ENCODE measurements at regions not wholly inside any gene's neighbourhood (a gene's known extent, or its start where the extent isn't known, plus 50 kb on each side); places are given as distances from the start of the nearest gene placed in this dataset.
"Not testable (repeated sequence)": the region's sequence is repeated elsewhere in the genome, so short reads cannot be mapped to it uniquely, and the experiment has no call there.

DNA sequence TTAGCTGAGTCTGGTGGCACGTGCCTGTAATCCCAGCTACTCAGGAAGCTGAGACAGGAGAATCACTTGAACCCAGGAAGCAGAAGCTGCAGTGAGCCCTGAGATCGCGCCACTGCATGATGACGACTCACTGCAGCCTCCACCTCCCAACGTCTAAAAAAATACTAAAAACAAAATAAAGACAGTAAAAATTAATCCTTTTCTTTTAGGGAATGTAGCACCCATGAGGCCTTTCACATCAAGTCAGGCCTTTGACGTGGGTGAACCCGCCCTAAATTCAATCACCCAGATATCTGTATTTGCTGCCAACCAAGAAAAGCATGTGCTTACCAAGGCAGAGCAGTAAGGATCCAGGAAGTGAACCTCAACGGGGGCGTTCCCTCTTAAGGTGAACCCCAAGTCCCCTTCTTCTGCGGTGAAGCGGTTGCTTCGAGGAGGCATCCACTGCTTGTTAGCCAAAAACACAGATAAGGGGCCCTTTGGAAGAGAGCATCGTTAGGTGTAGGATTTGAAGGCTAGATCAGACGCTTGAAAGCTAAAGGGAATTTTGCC is 301.2 kb downstream of the GOLGA6L6 start:
- not testable (repeated sequence) for H3K18ac ChIP-seq (ENCODE audit: low read length)
- no CpG with 5 or more reads among the region's 14 CpGs for WGBS (ENCODE audit: extremely low coverage, insufficient coverage, low lambda C conversion rate)

DNA sequence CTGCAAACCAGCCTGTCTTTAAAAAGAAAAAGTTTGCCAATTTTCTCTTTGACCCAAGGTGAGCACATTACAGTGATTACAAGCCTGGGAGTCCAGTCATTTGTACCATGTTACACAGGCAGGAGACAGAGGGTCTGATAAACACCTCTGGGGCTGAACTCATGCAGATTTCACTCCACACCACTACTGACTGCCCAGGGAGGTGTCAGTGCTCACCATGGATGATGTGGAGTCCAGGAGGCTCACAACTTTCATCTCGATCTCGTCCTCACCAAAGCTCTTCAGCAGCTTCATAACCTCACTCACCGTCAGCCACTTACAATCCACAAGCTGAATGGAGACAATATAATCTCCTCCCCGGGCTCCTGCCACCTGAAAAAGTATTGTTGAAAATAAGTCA is 302.4 kb downstream of the GOLGA6L6 start:
- not testable (repeated sequence) for H4K5ac ChIP-seq (ENCODE audit: low read length); H3K79me2 ChIP-seq (ENCODE audit: control insufficient read depth, insufficient read depth, low read length); H3K4me2 ChIP-seq (ENCODE audit: low read length); H3K4ac ChIP-seq (ENCODE audit: low read depth, low read length); H2BK120ac ChIP-seq (ENCODE audit: low read depth, low read length); H4K8ac ChIP-seq (ENCODE audit: low read depth, low read length); H3K4me3 ChIP-seq (ENCODE audit: low read length); H3K56ac ChIP-seq (ENCODE audit: low read length); H3K36me3 ChIP-seq (ENCODE audit: control insufficient read depth, insufficient read depth, low read length); H3K18ac ChIP-seq (ENCODE audit: low read length); H2BK5ac ChIP-seq (ENCODE audit: low read length); H3K27ac ChIP-seq (ENCODE audit: low read depth, low read length); H3K9ac ChIP-seq (ENCODE audit: low read length); H3K23ac ChIP-seq (ENCODE audit: low read length); H2BK15ac ChIP-seq (replicated peaks; ENCODE audit: low read depth); H2AK5ac ChIP-seq (ENCODE audit: low read length); H3K27me3 ChIP-seq (ENCODE audit: insufficient read depth, low read length, poor library complexity); DNase-seq; H3K4me1 ChIP-seq (ENCODE audit: control insufficient read depth, low read depth, low read length); H3K79me1 ChIP-seq (ENCODE audit: low read length)
- WGBS (ENCODE audit: extremely low coverage, insufficient coverage, low lambda C conversion rate) = no CpG with 5 or more reads among the region's 4 CpGs

More for the DNA sequence above, 301.2 kb downstream of the GOLGA6L6 start:
- H3K27ac ChIP-seq (ENCODE audit: low read depth, low read length); H3K79me1 ChIP-seq (ENCODE audit: low read length); H3K4me2 ChIP-seq (ENCODE audit: low read length); H2BK120ac ChIP-seq (ENCODE audit: low read depth, low read length); H3K4ac ChIP-seq (ENCODE audit: low read depth, low read length); H4K5ac ChIP-seq (ENCODE audit: low read length); H3K4me1 ChIP-seq (ENCODE audit: control insufficient read depth, low read depth, low read length); H3K23ac ChIP-seq (ENCODE audit: low read length); H4K8ac ChIP-seq (ENCODE audit: low read depth, low read length); H3K9ac ChIP-seq (ENCODE audit: low read length); H2BK5ac ChIP-seq (ENCODE audit: low read length); H3K79me2 ChIP-seq (ENCODE audit: control insufficient read depth, insufficient read depth, low read length); H3K36me3 ChIP-seq (ENCODE audit: control insufficient read depth, insufficient read depth, low read length); H3K4me3 ChIP-seq (ENCODE audit: low read length); H2AK5ac ChIP-seq (ENCODE audit: low read length); H3K56ac ChIP-seq (ENCODE audit: low read length); H2BK15ac ChIP-seq (replicated peaks; ENCODE audit: low read depth); DNase-seq; H3K27me3 ChIP-seq (ENCODE audit: insufficient read depth, low read length, poor library complexity): not testable (repeated sequence)

DNA sequence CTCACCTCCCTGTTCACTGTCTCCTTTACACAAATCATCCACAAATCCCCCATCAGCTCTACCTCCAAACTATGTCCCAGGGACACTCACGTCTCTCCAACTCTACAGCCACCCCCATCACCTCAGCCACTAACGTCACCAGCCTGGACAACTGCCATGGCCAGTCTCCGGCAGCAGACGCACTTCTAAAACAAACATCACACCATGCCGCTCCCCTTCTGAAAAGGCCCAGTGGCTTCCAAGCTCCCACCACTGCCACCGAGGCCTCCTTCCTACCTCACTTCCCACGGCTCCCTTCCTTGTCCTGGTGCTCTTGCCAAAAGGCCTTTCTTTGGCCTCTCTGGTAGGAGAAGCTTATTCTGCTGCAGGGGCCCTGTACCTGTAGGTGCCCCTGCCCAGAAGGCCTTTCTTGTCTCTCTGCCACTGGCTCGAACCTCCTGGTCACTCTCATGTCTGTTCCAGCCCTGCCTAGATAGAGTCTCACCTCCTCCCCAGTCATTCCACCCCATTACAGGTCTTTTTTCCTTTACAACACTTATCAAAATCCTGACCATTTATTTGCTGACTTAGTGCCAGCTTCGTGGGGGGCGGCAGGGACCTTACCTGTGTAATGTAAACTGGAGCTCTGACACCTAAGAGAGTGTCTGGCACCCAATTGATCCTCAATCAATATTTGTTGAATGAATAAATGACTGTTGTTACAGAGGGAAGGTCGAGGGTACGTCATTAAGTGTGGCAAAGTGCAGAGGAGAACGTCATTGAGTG is 304.2 kb downstream of the GOLGA6L6 start:
- H3K36me3 ChIP-seq (ENCODE audit: control insufficient read depth, insufficient read depth, low read length); H3K4me2 ChIP-seq (ENCODE audit: low read length); H3K18ac ChIP-seq (ENCODE audit: low read length); H2BK120ac ChIP-seq (ENCODE audit: low read depth, low read length); H3K23ac ChIP-seq (ENCODE audit: low read length); H3K79me2 ChIP-seq (ENCODE audit: control insufficient read depth, insufficient read depth, low read length); H3K4me1 ChIP-seq (ENCODE audit: control insufficient read depth, low read depth, low read length); H3K4me3 ChIP-seq (ENCODE audit: low read length); H3K4ac ChIP-seq (ENCODE audit: low read depth, low read length); H3K9ac ChIP-seq (ENCODE audit: low read length); H3K27me3 ChIP-seq (ENCODE audit: insufficient read depth, low read length, poor library complexity); H2BK15ac ChIP-seq (replicated peaks; ENCODE audit: low read depth); DNase-seq; H4K8ac ChIP-seq (ENCODE audit: low read depth, low read length); H2AK5ac ChIP-seq (ENCODE audit: low read length); H2BK5ac ChIP-seq (ENCODE audit: low read length); H3K27ac ChIP-seq (ENCODE audit: low read depth, low read length); H3K56ac ChIP-seq (ENCODE audit: low read length); H4K5ac ChIP-seq (ENCODE audit: low read length); H3K79me1 ChIP-seq (ENCODE audit: low read length): not testable (repeated sequence)
- no CpG with 5 or more reads among the region's 13 CpGs for WGBS (ENCODE audit: extremely low coverage, insufficient coverage, low lambda C conversion rate)

DNA sequence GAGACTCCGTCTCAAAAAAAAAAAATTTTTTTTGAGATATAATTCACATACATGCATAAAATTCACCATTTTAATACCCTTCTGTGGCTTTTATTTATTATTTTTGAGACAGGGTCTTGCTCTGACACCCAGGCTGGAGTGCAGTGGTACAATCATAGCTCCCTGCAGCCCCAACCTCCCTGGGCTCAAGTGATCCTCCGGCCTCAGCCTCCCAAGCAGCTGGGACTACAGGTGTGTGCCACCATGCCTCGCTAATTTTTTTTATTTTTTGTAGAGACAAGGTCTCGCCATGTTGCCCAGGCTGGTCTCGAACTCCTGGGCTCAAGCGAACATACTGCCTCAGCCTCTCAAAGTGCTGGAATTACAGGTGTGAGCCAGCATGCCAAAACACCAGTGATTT is 305.9 kb downstream of the GOLGA6L6 start:
- not testable (repeated sequence) for H3K4me1 ChIP-seq (ENCODE audit: control insufficient read depth, low read depth, low read length); H3K18ac ChIP-seq (ENCODE audit: low read length); H3K4me2 ChIP-seq (ENCODE audit: low read length); H3K4me3 ChIP-seq (ENCODE audit: low read length); H4K5ac ChIP-seq (ENCODE audit: low read length); H2BK120ac ChIP-seq (ENCODE audit: low read depth, low read length); H3K56ac ChIP-seq (ENCODE audit: low read length); H3K9ac ChIP-seq (ENCODE audit: low read length); H3K23ac ChIP-seq (ENCODE audit: low read length); H2BK15ac ChIP-seq (replicated peaks; ENCODE audit: low read depth); H3K79me1 ChIP-seq (ENCODE audit: low read length); H2BK5ac ChIP-seq (ENCODE audit: low read length); H4K8ac ChIP-seq (ENCODE audit: low read depth, low read length); H2AK5ac ChIP-seq (ENCODE audit: low read length); H3K27me3 ChIP-seq (ENCODE audit: insufficient read depth, low read length, poor library complexity); H3K27ac ChIP-seq (ENCODE audit: low read depth, low read length); H3K4ac ChIP-seq (ENCODE audit: low read depth, low read length); H3K36me3 ChIP-seq (ENCODE audit: control insufficient read depth, insufficient read depth, low read length); H3K79me2 ChIP-seq (ENCODE audit: control insufficient read depth, insufficient read depth, low read length); DNase-seq
- WGBS (ENCODE audit: extremely low coverage, insufficient coverage, low lambda C conversion rate) = no CpG with 5 or more reads among the region's 6 CpGs

DNA sequence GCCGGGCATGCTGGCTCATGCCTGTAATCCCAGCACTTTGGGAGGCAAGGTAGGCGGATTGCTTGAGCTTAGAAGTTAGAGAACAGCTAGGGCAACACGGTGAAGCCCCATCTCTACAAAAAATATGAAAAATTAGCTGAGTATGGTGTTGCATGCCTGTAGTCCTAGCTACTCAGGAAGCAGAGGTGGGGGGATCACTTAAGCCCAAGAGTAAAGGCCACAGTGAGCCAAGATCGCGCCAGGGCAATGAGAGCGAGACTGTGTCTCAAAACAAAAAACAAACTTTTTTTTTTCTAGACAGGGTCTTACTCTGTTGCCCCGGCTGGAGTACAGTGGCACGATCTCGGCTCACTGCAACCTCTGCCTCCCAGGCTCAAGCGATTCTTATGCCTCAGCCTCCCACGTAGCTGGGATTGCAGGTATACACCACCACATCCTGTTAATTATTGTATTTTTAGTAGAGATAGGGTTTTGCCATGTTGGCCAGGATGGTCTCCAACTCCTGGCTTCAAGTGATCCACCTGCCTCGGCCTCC is 307.5 kb downstream of the GOLGA6L6 start:
- DNase-seq; H2BK15ac ChIP-seq (replicated peaks; ENCODE audit: low read depth); H3K27me3 ChIP-seq (ENCODE audit: insufficient read depth, low read length, poor library complexity); H4K8ac ChIP-seq (ENCODE audit: low read depth, low read length); H3K79me2 ChIP-seq (ENCODE audit: control insufficient read depth, insufficient read depth, low read length); H3K23ac ChIP-seq (ENCODE audit: low read length); H3K4me1 ChIP-seq (ENCODE audit: control insufficient read depth, low read depth, low read length); H2BK120ac ChIP-seq (ENCODE audit: low read depth, low read length); H2AK5ac ChIP-seq (ENCODE audit: low read length); H3K27ac ChIP-seq (ENCODE audit: low read depth, low read length); H3K56ac ChIP-seq (ENCODE audit: low read length); H3K18ac ChIP-seq (ENCODE audit: low read length); H3K36me3 ChIP-seq (ENCODE audit: control insufficient read depth, insufficient read depth, low read length); H3K9ac ChIP-seq (ENCODE audit: low read length); H3K4me3 ChIP-seq (ENCODE audit: low read length); H3K4me2 ChIP-seq (ENCODE audit: low read length); H4K5ac ChIP-seq (ENCODE audit: low read length); H3K79me1 ChIP-seq (ENCODE audit: low read length); H3K4ac ChIP-seq (ENCODE audit: low read depth, low read length); H2BK5ac ChIP-seq (ENCODE audit: low read length): not testable (repeated sequence)
- WGBS (ENCODE audit: extremely low coverage, insufficient coverage, low lambda C conversion rate) = no CpG with 5 or more reads among the region's 12 CpGs

Data from mesendoderm (in vitro differentiated cells).